Choroid plexus epithelial cell (primary cell): ENCODE measurements at regions not wholly inside any gene's neighbourhood (a gene's known extent, or its start where the extent isn't known, plus 50 kb on each side); places are given as distances from the start of the nearest gene placed in this dataset.
"Not testable (repeated sequence)": the region's sequence is repeated elsewhere in the genome, so short reads cannot be mapped to it uniquely, and the experiment has no call there.

Source experiments
- DNase-seq: peaks from one replicate; pipeline ENCODE4 v3.0.0-alpha.2; 2010; ENCODE audit warnings: low read depth
- H3K4me3 ChIP-seq: 2 replicates; pipeline ENCODE4 v1.5.1; 2011; ENCODE audit warnings: low read depth, mild to moderate bottlenecking, control low read depth, low read length, moderate library complexity
- TF ChIP-seq, protein P1 (sequence below): conservative IDR thresholded peaks from 2 replicates; pipeline ENCODE4 v1.5.1; 2011; ENCODE audit warnings: low read depth, mild to moderate bottlenecking, control low read depth, inconsistent platforms, low read length, moderate library complexity

- no peak for DNase-seq
- TF ChIP-seq, protein P1, sequence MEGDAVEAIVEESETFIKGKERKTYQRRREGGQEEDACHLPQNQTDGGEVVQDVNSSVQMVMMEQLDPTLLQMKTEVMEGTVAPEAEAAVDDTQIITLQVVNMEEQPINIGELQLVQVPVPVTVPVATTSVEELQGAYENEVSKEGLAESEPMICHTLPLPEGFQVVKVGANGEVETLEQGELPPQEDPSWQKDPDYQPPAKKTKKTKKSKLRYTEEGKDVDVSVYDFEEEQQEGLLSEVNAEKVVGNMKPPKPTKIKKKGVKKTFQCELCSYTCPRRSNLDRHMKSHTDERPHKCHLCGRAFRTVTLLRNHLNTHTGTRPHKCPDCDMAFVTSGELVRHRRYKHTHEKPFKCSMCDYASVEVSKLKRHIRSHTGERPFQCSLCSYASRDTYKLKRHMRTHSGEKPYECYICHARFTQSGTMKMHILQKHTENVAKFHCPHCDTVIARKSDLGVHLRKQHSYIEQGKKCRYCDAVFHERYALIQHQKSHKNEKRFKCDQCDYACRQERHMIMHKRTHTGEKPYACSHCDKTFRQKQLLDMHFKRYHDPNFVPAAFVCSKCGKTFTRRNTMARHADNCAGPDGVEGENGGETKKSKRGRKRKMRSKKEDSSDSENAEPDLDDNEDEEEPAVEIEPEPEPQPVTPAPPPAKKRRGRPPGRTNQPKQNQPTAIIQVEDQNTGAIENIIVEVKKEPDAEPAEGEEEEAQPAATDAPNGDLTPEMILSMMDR, result no peak
- no peak overlapping the region for H3K4me3 ChIP-seq
Measured at GRCh38 chr2:44060990-44061389, 65.2 kb upstream of the LRPPRC start.

DNA sequence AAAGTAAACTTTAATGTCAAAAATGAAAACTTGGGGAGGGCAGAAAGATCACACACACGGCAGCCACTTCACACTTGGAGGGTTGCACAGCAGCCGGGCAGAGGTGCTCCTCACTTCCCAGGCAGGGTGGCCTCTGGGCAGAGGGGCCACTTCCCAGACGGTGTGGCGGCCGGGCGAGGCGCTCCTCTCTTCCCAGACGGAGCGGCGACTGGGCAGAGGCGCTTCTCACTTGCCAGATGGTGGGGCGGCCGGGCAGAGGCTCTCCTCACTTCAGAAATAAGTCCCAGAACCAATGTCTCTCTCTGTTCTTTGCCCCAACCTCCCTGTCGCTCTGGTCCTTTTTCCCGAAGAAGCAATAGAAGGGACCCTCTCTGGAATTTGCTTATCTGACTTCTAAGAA is 65.7 kb upstream of the LRPPRC start:
- H3K4me3 ChIP-seq, result no peak overlapping the region
- no peak for DNase-seq
- TF ChIP-seq, protein P1, result no peak

DNA sequence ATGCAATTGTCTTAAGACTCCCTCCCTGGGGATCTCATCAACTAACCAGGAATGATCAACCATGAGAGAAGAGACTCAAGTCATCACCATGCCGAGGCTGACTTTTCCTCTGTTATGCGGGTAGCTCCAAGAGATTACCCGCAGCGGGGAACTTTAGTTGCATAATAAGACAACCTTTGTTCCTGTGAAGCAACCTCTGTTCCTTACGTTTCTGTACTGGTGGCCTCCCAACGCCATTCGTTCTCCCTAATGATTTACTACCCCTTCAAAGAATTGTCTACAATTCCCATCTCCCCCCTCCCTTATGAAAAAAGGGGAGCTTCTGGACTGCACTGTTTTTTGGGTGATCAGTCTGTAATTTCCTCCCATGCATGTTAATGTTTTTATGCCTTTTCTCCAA is 66.1 kb upstream of the LRPPRC start:
- DNase-seq, result no peak
- no peak overlapping the region for H3K4me3 ChIP-seq
- TF ChIP-seq, protein P1, result no peak

- H3K4me3 ChIP-seq, result no peak overlapping the region
- TF ChIP-seq, protein P1, result no peak
- DNase-seq, result no peak
Measured at GRCh38 chr2:44063033-44063432, 67.2 kb upstream of the LRPPRC start.

- DNase-seq, H3K4me3 ChIP-seq: not testable (repeated sequence)
Measured at GRCh38 chr2:44064281-44064680, 68.5 kb upstream of the LRPPRC start.

GRCh38 chr2:44067012-44067790 is 71.4 kb upstream of the LRPPRC start:
- not testable (repeated sequence) for DNase-seq, H3K4me3 ChIP-seq

DNA sequence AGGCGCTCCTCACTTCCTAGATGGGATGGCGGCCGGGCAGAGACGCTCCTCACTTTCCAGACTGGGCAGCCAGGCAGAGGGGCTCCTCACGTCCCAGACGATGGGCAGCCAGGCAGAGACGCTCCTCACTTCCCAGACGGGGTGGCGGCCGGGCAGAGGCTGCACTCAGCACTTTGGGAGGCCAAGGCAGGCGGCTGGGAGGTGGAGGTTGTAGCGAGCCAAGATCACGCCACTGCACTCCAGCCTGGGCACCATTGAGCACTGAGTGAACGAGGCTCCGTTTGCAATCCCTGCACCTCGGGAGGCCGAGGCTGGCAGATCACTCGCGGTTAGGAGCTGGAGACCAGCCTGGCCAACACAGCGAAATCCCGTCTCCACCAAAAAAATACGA is 72.0 kb upstream of the LRPPRC start:
- DNase-seq, result not testable (repeated sequence)

DNA sequence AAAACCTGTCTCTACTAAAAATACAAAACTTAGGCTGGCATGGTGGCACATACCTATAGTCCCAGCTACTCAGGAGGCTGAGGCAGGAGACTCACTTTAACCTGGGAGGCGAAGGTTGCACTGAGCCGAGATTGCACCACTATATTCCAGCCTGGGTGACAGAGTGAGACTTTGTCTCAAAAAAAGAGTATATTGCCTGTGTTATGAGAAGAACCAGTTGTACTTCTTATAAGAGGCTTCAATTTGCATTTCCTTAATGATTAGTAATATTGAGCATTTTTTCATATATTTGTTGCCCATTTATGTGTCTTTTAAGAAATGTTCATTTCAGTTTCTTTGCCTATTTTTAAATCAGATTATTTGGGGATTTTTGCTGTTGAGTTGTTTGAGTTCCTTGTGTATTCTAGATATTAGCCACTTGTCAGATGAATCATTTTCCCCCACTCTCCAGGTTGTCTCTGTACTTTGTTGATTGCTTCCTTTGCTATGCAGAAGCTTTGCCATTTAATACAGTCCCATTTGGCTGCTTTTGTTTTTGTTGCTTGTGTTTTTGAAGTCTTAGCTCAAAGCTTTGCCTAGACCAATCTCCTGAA is 75.8 kb upstream of the LRPPRC start:
- H3K4me3 ChIP-seq, result no peak overlapping the region
- TF ChIP-seq, protein P1, result no peak
- DNase-seq, result no peak

More for the DNA sequence above, 72.0 kb upstream of the LRPPRC start:
- H3K4me3 ChIP-seq, result not testable (repeated sequence)

GRCh38 chr2:44073667-44074066 is 77.9 kb upstream of the LRPPRC start:
- DNase-seq, H3K4me3 ChIP-seq: not testable (repeated sequence)

DNA sequence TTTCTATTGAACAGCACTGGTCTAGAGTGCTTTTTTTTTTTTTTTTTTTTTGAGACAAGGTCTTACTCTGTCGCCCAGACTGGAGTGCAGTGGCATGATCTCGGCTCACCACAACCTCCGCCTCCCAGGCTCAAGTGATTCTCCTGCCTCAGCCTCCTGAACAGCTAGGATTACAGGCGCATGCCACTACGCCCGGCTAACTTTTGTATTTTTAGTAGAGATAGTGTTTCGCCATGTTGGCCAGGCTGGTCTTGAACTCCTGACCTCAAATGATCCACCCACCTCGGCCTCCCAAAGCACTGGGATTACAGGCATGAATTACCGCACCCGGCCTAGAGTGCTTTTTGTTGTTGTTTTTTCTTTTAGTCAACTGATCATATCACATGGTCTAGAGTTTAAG is 79.0 kb upstream of the LRPPRC start:
- not testable (repeated sequence) for H3K4me3 ChIP-seq, DNase-seq
